Ishikawa (cell line): ENCODE measurements at regions not wholly inside any gene's neighbourhood (a gene's known extent, or its start where the extent isn't known, plus 50 kb on each side); places are given as distances from the start of the nearest gene placed in this dataset.

Experiments used
- CEBPB ChIP-seq: IDR thresholded peaks from 2 replicates; pipeline ENCODE4 v1.6.1; 2012
- CREB1 ChIP-seq: IDR thresholded peaks from 2 replicates; pipeline ENCODE4 v1.6.1; 2012; ENCODE audit warnings: low read depth
- EGR1 ChIP-seq: IDR thresholded peaks from 2 replicates; pipeline ENCODE4 v1.6.1; 2012
- EP300 ChIP-seq: IDR thresholded peaks from 2 replicates; pipeline ENCODE4 v1.6.1; 2012; ENCODE audit warnings: borderline replicate concordance
- FOXM1 ChIP-seq: IDR thresholded peaks from 2 replicates; pipeline ENCODE4 v1.6.1; 2012; ENCODE audit warnings: low read depth, borderline replicate concordance
- NFIC ChIP-seq: IDR thresholded peaks from 2 replicates; pipeline ENCODE4 v1.6.1; 2012
- RAD21 ChIP-seq: IDR thresholded peaks from 2 replicates; pipeline ENCODE4 v1.6.1; 2012; ENCODE audit warnings: low read depth
- TAF1 ChIP-seq: IDR thresholded peaks from 2 replicates; pipeline ENCODE4 v1.6.1; 2012; ENCODE audit warnings: low read depth, mild to moderate bottlenecking
- TCF12 ChIP-seq: IDR thresholded peaks from 2 replicates; pipeline ENCODE4 v1.6.1; 2012; ENCODE audit warnings: low read depth
- TEAD4 ChIP-seq: IDR thresholded peaks from 2 replicates; pipeline ENCODE4 v1.6.1; 2012
- YY1 ChIP-seq: IDR thresholded peaks from 2 replicates; pipeline ENCODE4 v1.6.1; 2012; ENCODE audit warnings: low read depth
- ZBTB7A ChIP-seq: IDR thresholded peaks from 2 replicates; pipeline ENCODE4 v1.6.1; 2012; ENCODE audit warnings: low read depth
- TF ChIP-seq, protein P1 (sequence below): IDR thresholded peaks from 2 replicates; pipeline ENCODE4 v1.6.1; 2012
- TF ChIP-seq, protein P2 (sequence below): IDR thresholded peaks from 2 replicates; pipeline ENCODE4 v1.6.1; 2012
- TF ChIP-seq, protein P3 (sequence below): IDR thresholded peaks from 2 replicates; pipeline ENCODE4 v1.6.1; 2012; ENCODE audit warnings: low read depth, mild to moderate bottlenecking

DNA sequence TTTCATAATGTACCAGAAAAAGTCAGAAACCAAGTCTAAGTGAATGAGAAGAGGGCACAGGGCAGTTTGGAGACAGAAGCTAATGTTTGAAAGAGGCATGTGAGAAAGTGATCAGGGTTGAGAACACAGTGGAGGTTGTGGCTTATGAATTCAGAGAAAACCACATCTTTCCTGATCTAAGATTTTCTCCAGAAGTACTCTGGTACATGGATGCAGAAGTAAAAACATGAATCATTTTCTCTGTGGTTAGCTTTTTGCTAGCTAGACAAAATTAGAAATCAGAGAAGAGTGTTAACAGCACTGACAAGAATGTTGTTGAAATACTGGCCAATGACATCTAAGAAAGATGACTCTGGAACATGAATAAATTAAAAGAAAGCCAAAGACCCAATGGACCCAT is 541.1 kb downstream of the DNAH5 start:
- TF ChIP-seq EP300 (no peak), RAD21 (no peak), ZBTB7A (no peak), TEAD4 (no peak), TAF1 (no peak), CREB1 (no peak), FOXM1 (no peak), NFIC (no peak), YY1 (no peak), EGR1 (no peak), CEBPB (no peak), TCF12 (no peak)
- TF ChIP-seq, protein P1, sequence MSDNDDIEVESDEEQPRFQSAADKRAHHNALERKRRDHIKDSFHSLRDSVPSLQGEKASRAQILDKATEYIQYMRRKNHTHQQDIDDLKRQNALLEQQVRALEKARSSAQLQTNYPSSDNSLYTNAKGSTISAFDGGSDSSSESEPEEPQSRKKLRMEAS: no peak
- TF ChIP-seq, protein P2, sequence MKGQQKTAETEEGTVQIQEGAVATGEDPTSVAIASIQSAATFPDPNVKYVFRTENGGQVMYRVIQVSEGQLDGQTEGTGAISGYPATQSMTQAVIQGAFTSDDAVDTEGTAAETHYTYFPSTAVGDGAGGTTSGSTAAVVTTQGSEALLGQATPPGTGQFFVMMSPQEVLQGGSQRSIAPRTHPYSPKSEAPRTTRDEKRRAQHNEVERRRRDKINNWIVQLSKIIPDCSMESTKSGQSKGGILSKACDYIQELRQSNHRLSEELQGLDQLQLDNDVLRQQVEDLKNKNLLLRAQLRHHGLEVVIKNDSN: no peak
- TF ChIP-seq, protein P3, sequence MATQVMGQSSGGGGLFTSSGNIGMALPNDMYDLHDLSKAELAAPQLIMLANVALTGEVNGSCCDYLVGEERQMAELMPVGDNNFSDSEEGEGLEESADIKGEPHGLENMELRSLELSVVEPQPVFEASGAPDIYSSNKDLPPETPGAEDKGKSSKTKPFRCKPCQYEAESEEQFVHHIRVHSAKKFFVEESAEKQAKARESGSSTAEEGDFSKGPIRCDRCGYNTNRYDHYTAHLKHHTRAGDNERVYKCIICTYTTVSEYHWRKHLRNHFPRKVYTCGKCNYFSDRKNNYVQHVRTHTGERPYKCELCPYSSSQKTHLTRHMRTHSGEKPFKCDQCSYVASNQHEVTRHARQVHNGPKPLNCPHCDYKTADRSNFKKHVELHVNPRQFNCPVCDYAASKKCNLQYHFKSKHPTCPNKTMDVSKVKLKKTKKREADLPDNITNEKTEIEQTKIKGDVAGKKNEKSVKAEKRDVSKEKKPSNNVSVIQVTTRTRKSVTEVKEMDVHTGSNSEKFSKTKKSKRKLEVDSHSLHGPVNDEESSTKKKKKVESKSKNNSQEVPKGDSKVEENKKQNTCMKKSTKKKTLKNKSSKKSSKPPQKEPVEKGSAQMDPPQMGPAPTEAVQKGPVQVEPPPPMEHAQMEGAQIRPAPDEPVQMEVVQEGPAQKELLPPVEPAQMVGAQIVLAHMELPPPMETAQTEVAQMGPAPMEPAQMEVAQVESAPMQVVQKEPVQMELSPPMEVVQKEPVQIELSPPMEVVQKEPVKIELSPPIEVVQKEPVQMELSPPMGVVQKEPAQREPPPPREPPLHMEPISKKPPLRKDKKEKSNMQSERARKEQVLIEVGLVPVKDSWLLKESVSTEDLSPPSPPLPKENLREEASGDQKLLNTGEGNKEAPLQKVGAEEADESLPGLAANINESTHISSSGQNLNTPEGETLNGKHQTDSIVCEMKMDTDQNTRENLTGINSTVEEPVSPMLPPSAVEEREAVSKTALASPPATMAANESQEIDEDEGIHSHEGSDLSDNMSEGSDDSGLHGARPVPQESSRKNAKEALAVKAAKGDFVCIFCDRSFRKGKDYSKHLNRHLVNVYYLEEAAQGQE: no peak

DNA sequence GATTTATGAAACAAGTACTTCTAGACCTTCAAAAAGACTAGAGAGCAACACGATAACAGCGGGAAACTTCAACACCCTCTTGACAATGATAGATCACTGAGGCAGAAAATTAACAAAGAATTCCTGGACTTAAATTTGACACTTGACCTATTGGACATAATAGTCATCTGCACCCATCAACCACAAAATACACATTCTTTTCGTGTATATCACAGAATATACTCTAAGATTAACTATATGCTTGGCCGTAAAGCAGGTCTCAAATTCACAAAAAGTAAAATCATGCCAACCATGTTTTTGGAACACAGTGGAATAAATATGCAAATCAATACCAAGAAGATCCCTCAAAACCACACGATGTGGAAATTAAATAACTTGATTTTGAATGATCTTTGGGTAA is 559.4 kb downstream of the DNAH5 start:
- no peak for TF ChIP-seq ZBTB7A

DNA sequence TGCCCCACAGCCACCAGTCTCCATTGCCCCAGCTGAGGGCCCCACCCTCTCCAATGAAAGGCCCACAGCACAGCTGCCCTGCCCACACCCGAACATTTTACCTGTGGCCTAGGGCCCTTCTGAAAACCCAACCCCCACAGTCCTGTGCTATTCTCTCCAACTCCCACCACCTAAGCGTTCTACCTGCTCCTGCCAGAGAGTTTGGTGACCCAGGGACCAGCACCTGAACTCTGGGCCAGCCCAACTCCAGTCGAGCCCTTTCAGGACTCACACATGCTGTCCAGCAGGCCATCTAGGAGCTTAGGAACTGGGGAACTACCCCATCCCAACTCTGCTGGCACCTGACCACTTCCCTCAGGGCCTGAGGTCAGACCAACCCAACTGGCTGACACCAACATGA is 562.3 kb downstream of the DNAH5 start:
- no peak for TF ChIP-seq RAD21
- no peak for TF ChIP-seq EGR1
- TF ChIP-seq TAF1: no peak
- no peak for TF ChIP-seq TEAD4
- no peak for TF ChIP-seq YY1
- TF ChIP-seq, protein P1: no peak
- TF ChIP-seq CEBPB: no peak
- TF ChIP-seq TCF12: no peak
- TF ChIP-seq EP300: no peak
- TF ChIP-seq ZBTB7A: no peak
- no peak for TF ChIP-seq CREB1
- TF ChIP-seq, protein P2: no peak
- TF ChIP-seq, protein P3: no peak
- TF ChIP-seq NFIC: no peak
- no peak for TF ChIP-seq FOXM1

DNA sequence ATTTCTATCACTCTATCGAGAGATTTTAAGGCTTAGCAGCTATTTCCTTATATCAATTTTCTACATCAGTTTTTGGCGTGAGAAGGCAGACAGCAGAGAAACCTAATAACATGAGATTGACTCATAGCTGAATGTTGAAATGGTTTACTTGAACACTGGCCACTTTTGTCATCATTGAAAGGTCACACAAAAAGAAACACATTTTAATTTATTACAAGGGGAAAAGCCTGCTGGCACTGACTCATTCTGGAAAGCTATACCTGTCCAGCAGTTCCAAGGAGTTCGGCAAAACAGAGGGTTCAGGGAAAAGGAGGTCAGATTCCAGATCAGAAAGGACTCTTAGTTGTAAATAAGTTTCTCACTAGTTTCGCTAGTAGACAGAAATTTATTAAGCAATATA is 566.4 kb downstream of the DNAH5 start:
- TF ChIP-seq EGR1 (no peak), CREB1 (no peak), CEBPB (no peak), FOXM1 (no peak), ZBTB7A (no peak), TCF12 (no peak), RAD21 (no peak)
- TF ChIP-seq, protein P3: no peak
- TF ChIP-seq, protein P1: no peak

DNA sequence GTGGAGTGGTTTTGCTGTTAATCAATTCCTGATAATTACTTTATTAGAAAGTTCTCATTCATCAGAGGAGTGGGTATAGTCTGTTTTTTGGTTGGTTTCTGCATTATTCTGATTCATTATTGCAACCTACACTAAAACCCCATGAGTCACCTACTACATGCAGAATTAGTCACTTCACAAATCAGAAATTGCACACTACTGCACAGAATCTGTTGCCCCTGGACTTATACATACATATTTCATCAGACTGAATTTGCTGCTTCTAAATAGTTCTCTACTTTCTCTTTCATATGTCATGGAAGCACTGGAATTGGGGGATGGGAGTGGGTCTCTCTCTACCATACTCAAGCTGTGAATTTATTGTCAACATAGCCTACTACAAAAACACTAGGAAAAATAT is 585.1 kb downstream of the DNAH5 start:
- no peak for TF ChIP-seq NFIC
- no peak for TF ChIP-seq ZBTB7A
- TF ChIP-seq, protein P2: no peak
- no peak for TF ChIP-seq TCF12
- no peak for TF ChIP-seq TEAD4
- TF ChIP-seq FOXM1: no peak
- TF ChIP-seq CEBPB: no peak
- no peak for TF ChIP-seq EGR1
- TF ChIP-seq, protein P1: no peak
- no peak for TF ChIP-seq EP300
- TF ChIP-seq RAD21: no peak
- no peak for TF ChIP-seq TAF1
- no peak for TF ChIP-seq CREB1
- TF ChIP-seq, protein P3: no peak
- no peak for TF ChIP-seq YY1
